Vagina (tissue), 2 donors: ENCODE measurements at regions not wholly inside any gene's neighbourhood (a gene's known extent, or its start where the extent isn't known, plus 50 kb on each side); places are given as distances from the start of the nearest gene placed in this dataset.

Experiments
- DNase-seq, 2 donors: peaks; one replicate each; pipeline ENCODE4 v3.0.0-alpha.2; 2017; ENCODE audit errors: extremely low spot score in 2 of 2
- H3K27ac ChIP-seq: fragments of 200-600 bp; sonication (generic); one replicate; pipeline ENCODE4 v1.5.1; 2019
- H3K27me3 ChIP-seq: fragments of 200-600 bp; sonication (generic); one replicate; pipeline ENCODE4 v1.5.1; 2019
- H3K36me3 ChIP-seq, 2 donors: fragments of 200-600 bp; sonication (generic); one replicate each; pipeline ENCODE4 v1.5.1; 2017 to 2019
- H3K4me1 ChIP-seq: fragments of 200-600 bp; sonication (generic); one replicate; pipeline ENCODE4 v1.5.1; 2019
- H3K4me3 ChIP-seq, 2 donors: fragments of 200-600 bp; sonication (generic); 1 replicate in 1 of 2; 2 replicates in 1 of 2; pipeline ENCODE4 v1.5.1; 2016 to 2019
- H3K9me3 ChIP-seq: fragments of 200-600 bp; sonication (generic); one replicate; pipeline ENCODE4 v1.5.1; 2019
- POLR2A ChIP-seq, 2 donors: fragments of 450-650 bp; IDR thresholded peaks; one replicate each; pipeline ENCODE4 v1.6.1; 2017; ENCODE audit warnings: antibody characterized with exemption in 2 of 2, mild to moderate bottlenecking in 2 of 2, moderate library complexity in 2 of 2
- POLR2AphosphoS5 ChIP-seq, 2 donors: sonication (generic); formaldehyde crosslinking; IDR thresholded peaks; one replicate each; pipeline ENCODE4 v1.9.0; 2017; ENCODE audit warnings: antibody characterized with exemption in 2 of 2, mild to moderate bottlenecking in 2 of 2, low read depth in 1 of 2; ENCODE audit not compliant: insufficient read depth in 1 of 2
- intact Hi-C: fragments of 100-400 bp; cut with DNase I; formaldehyde crosslinking; loops from one replicate; pipeline ENCODE4 v1.15.1; 2023
- TF ChIP-seq, protein P1 (sequence below), 3 experiments: fragments of 450-650 bp in 2 of 3; fragments of 200-600 bp in 1 of 3; sonication (generic) in 1 of 3; IDR thresholded peaks; one replicate each; pipeline ENCODE4 v1.5.1; 2017 to 2019; ENCODE audit warnings: antibody characterized with exemption in 3 of 3, mild to moderate bottlenecking in 2 of 3, moderate library complexity in 2 of 3

DNA sequence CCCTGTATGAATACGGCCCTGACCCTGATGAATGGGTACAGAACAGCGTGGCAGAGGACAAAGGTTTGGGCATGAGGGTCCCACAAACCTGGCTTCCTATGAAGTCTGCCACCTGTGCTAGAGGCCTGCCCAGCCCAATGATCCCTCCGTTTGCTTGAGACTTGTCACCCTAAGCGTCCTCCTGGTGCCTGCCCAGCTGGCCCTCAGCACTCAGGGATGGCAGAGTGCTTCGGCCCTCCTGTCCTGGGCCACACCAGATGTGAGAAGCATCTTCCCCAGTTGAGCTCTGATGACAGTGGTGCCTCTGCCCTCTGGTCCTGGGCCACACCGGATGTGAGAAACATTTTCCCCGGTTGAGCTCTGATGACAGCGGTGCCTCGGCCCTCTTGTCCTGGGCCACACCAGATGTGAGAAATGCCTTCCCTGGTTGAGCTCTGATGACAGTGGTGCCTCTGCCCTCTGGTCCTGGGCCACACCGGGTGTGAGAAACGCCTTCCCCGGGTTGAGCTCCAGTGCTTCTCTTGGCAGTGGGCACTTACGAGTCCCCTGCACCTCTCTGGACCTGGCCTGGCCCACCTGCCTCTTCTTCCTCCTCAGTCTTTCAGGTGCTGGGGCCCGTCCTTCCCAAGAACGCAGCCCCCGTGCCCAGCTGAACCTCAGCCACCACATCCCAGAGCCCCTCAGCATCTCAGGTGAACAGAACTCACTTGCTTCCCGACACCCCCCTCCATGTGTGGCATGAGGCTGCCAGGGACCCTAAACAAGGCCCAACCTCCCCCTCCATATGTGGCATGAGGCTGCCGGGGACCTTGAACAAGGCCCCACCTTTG lies 253.1 kb upstream of the IRX1 start:
- no peak for DNase-seq
- Histone ChIP-seq H3K27ac (no peak overlapping the region), H3K4me3 (no peak overlapping the region), H3K36me3 (no peaks in the 10 kb centered on the region), H3K4me1 (no peaks in the 10 kb centered on the region), H3K27me3 (no peaks in the 10 kb centered on the region), H3K9me3 (no peaks in the 10 kb centered on the region)
- no peak for TF ChIP-seq POLR2A (IDR thresholded peaks at IDR 0.05)
- TF ChIP-seq, protein P1, sequence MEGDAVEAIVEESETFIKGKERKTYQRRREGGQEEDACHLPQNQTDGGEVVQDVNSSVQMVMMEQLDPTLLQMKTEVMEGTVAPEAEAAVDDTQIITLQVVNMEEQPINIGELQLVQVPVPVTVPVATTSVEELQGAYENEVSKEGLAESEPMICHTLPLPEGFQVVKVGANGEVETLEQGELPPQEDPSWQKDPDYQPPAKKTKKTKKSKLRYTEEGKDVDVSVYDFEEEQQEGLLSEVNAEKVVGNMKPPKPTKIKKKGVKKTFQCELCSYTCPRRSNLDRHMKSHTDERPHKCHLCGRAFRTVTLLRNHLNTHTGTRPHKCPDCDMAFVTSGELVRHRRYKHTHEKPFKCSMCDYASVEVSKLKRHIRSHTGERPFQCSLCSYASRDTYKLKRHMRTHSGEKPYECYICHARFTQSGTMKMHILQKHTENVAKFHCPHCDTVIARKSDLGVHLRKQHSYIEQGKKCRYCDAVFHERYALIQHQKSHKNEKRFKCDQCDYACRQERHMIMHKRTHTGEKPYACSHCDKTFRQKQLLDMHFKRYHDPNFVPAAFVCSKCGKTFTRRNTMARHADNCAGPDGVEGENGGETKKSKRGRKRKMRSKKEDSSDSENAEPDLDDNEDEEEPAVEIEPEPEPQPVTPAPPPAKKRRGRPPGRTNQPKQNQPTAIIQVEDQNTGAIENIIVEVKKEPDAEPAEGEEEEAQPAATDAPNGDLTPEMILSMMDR (IDR thresholded peaks at IDR 0.05): no peak
- intact Hi-C loops: no loop called here

DNA sequence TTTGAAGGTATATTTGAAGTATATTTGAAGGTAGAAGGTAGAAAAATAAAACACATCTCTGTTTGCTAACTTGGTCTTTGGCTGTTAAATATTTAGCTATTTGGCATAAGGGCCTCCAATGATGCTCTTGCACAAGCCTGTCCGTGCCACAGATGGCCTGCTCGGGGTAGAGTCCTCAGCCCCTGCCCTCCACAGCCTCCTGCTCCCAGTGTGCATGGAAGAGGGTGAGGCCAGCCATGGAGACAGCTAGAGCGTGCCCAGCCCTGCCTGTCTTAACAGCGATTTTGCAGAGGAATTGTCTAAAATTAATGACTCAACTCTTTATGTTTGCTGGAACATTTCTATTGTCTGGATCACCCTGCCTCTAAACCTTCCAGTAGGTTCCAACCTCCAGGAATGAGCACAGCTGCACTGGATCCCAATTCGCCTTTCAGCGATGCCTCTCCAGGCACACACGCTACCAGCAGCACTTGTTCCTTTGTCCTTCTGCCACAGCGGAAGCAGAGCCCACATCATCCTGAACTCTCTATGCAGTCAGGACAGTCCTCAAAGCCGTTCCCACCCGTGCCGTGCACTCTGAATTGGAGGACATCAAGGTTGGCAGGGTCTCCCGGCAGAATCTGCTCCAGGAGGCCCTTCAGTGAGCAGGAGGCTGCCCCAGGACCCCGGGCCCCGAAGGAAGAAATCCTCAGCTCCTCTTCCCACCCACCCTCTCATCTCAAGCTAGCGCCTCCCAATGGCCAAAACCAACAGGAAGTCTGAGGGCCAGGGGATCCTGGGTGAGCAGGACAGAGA lies 254.0 kb upstream of the IRX1 start:
- intact Hi-C loops: no loop called here
- no peaks in the 10 kb centered on the region for H3K9me3 ChIP-seq

GRCh38 chr5:3340471-3340870 lies 255.2 kb upstream of the IRX1 start:
- H3K4me1 ChIP-seq: no peaks in the 10 kb centered on the region

More for the DNA sequence above, 254.0 kb upstream of the IRX1 start:
- DNase-seq: no peak
- Histone ChIP-seq H3K36me3 (no peaks in the 10 kb centered on the region), H3K27me3 (no peaks in the 10 kb centered on the region), H3K4me3 (no peak overlapping the region), H3K4me1 (no peaks in the 10 kb centered on the region), H3K27ac (no peak overlapping the region)
- TF ChIP-seq POLR2AphosphoS5 (IDR thresholded peaks at IDR 0.05; ENCODE audit: insufficient read depth in 1 of 2, low read depth in 1 of 2) (no peak), POLR2A (IDR thresholded peaks at IDR 0.05) (no peak)
- TF ChIP-seq, protein P1 (IDR thresholded peaks at IDR 0.05): no peak

GRCh38 chr5:3339798-3340115 lies 255.9 kb upstream of the IRX1 start:
- DNase-seq: no peak
- TF ChIP-seq POLR2A (IDR thresholded peaks at IDR 0.05) (no peak), POLR2AphosphoS5 (IDR thresholded peaks at IDR 0.05; ENCODE audit: insufficient read depth in 1 of 2, low read depth in 1 of 2) (no peak)
- TF ChIP-seq, protein P1 (IDR thresholded peaks at IDR 0.05): no peak
- no peak overlapping the region for H3K27ac ChIP-seq
- no peaks in the 10 kb centered on the region for H3K36me3 ChIP-seq
- no peaks in the 10 kb centered on the region for H3K9me3 ChIP-seq
- intact Hi-C loops: no loop called here
- no peaks in the 10 kb centered on the region for H3K27me3 ChIP-seq
- no peaks in the 10 kb centered on the region for H3K4me1 ChIP-seq
- no peak overlapping the region for H3K4me3 ChIP-seq

More at GRCh38 chr5:3340471-3340870, 255.2 kb upstream of the IRX1 start:
- Histone ChIP-seq H3K36me3 (no peaks in the 10 kb centered on the region), H3K4me3 (no peak overlapping the region), H3K27me3 (no peaks in the 10 kb centered on the region), H3K9me3 (no peaks in the 10 kb centered on the region), H3K27ac (no peak overlapping the region)
- DNase-seq: no peak
- TF ChIP-seq POLR2AphosphoS5 (IDR thresholded peaks at IDR 0.05; ENCODE audit: insufficient read depth in 1 of 2, low read depth in 1 of 2) (no peak), POLR2A (IDR thresholded peaks at IDR 0.05) (no peak)
- TF ChIP-seq, protein P1 (IDR thresholded peaks at IDR 0.05): no peak
- intact Hi-C loops: no loop called here
